OCI-LY7 (cell line): ENCODE measurements at regions not wholly inside any gene's neighbourhood (a gene's known extent, or its start where the extent isn't known, plus 50 kb on each side); places are given as distances from the start of the nearest gene placed in this dataset.

ENCODE experiments used
- BruUV-seq: library from RNA; stranded (reverse); fragments of 400-500 nt; replicated peaks from 2 replicates; lab custom pipeline; 2021; lab: Mats Ljungman, UMichigan
- CTCF ChIA-PET: fragments of 300-600 bp; sonication (Branson Sonifier 250); formaldehyde crosslinking; loops from one replicate; lab custom pipeline; 2022; ENCODE audit warnings: antibody characterized with exemption; ENCODE audit not compliant: unreplicated experiment; lab: Charles Lee
- POLR2A ChIA-PET: fragments of 300-600 bp; sonication (Branson Sonifier 250); formaldehyde crosslinking; loops from one replicate; lab custom pipeline; 2022; ENCODE audit warnings: antibody characterized with exemption; lab: Charles Lee
- DNase-seq: peaks from one replicate; pipeline ENCODE4 v3.0.0-alpha.2; 2015; ENCODE audit warnings: low spot score
- H2AFZ ChIP-seq: fragments of 200-600 bp; sonication (generic), shearing (Covaris generic); 2 replicates; pipeline ENCODE4 v1.6.1; 2014; ENCODE audit warnings: mild to moderate bottlenecking, antibody characterized with exemption, low read length, moderate library complexity
- H3K27ac ChIP-seq: fragments of 200-600 bp; sonication (generic); 2 replicates; pipeline ENCODE4 v1.5.1; 2014; ENCODE audit warnings: mixed run types, low read depth, mild to moderate bottlenecking, moderate library complexity, low read length, inconsistent platforms; ENCODE audit not compliant: poor library complexity, severe bottlenecking
- H3K36me3 ChIP-seq: fragments of 200-600 bp; sonication (generic); 2 replicates; pipeline ENCODE4 v1.6.1; 2014; ENCODE audit warnings: mild to moderate bottlenecking, antibody characterized with exemption, low read length, moderate library complexity, mixed read lengths; ENCODE audit not compliant: insufficient read depth
- H3K4me1 ChIP-seq: fragments of 200-600 bp; sonication (generic); 2 replicates; pipeline ENCODE4 v1.5.1; 2014; ENCODE audit warnings: mild to moderate bottlenecking, low read length; ENCODE audit not compliant: insufficient read depth, poor library complexity, severe bottlenecking
- H3K4me2 ChIP-seq: fragments of 200-600 bp; sonication (generic); 2 replicates; pipeline ENCODE4 v1.6.1; 2014; ENCODE audit warnings: mild to moderate bottlenecking, low read length
- H3K4me3 ChIP-seq: fragments of 200-600 bp; sonication (generic); 2 replicates; pipeline ENCODE4 v1.5.1; 2014; ENCODE audit warnings: mild to moderate bottlenecking, low read depth, low read length; ENCODE audit not compliant: poor library complexity, severe bottlenecking
- H3K79me2 ChIP-seq: fragments of 200-600 bp; sonication (generic); 2 replicates; pipeline ENCODE4 v1.6.1; 2016; ENCODE audit warnings: low read depth, mild to moderate bottlenecking, low read length, moderate library complexity, mixed read lengths; ENCODE audit not compliant: insufficient read depth
- H3K9me2 ChIP-seq: fragments of 200-600 bp; sonication (generic); 2 replicates; pipeline ENCODE4 v1.6.1; 2016; ENCODE audit warnings: mild to moderate bottlenecking, low read length, mixed read lengths; ENCODE audit not compliant: insufficient read depth
- H3K9me3 ChIP-seq: fragments of 200-600 bp; sonication (generic); 2 replicates; pipeline ENCODE4 v1.6.1; 2014; ENCODE audit warnings: mild to moderate bottlenecking, mixed run types, low read length, mixed read lengths
- H4K20me1 ChIP-seq: fragments of 200-600 bp; sonication (generic); 2 replicates; pipeline ENCODE4 v1.6.1; 2014; ENCODE audit warnings: mild to moderate bottlenecking, antibody characterized with exemption, low read length, moderate library complexity, mixed read lengths; ENCODE audit not compliant: insufficient read depth
- EZH2phosphoT487 ChIP-seq: fragments of 200-600 bp; sonication (generic); IDR thresholded peaks from 2 replicates; pipeline ENCODE4 v1.6.1; 2018; ENCODE audit warnings: low read depth, borderline replicate concordance, mild to moderate bottlenecking, mixed run types, antibody characterized with exemption, low read length, moderate library complexity, mixed read lengths
- intact Hi-C: fragments of 100-400 bp; cut with micrococcal nuclease; formaldehyde crosslinking; loops from one replicate; pipeline ENCODE4 v1.10.0; 2022; ENCODE audit not compliant: unreplicated experiment
- TF ChIP-seq, protein P1 (sequence below): fragments of 200-600 bp; sonication (generic); conservative IDR thresholded peaks from 2 replicates; pipeline ENCODE4 v1.5.1; 2014; ENCODE audit warnings: mild to moderate bottlenecking, antibody characterized with exemption, low read length, moderate library complexity, mixed read lengths

- CTCF ChIA-PET, result no interaction called here
- intact Hi-C loops, result no loop called here
- no peaks in the 10 kb centered on the region for H3K9me3 ChIP-seq
- H3K9me2 ChIP-seq, result no peaks in the 10 kb centered on the region
- H3K27ac ChIP-seq, result no peak overlapping the region
- H3K4me1 ChIP-seq, result no peaks in the 10 kb centered on the region
- POLR2A ChIA-PET, result no interaction called here
- no peaks in the 10 kb centered on the region for H3K36me3 ChIP-seq
- H2AFZ ChIP-seq, result no peak overlapping the region
- BruUV-seq, result no TSS peak
- no peak overlapping the region for H3K4me2 ChIP-seq
- H3K4me3 ChIP-seq, result no peak overlapping the region
- no peak for DNase-seq
- no peak for TF ChIP-seq EZH2phosphoT487
- TF ChIP-seq, protein P1, sequence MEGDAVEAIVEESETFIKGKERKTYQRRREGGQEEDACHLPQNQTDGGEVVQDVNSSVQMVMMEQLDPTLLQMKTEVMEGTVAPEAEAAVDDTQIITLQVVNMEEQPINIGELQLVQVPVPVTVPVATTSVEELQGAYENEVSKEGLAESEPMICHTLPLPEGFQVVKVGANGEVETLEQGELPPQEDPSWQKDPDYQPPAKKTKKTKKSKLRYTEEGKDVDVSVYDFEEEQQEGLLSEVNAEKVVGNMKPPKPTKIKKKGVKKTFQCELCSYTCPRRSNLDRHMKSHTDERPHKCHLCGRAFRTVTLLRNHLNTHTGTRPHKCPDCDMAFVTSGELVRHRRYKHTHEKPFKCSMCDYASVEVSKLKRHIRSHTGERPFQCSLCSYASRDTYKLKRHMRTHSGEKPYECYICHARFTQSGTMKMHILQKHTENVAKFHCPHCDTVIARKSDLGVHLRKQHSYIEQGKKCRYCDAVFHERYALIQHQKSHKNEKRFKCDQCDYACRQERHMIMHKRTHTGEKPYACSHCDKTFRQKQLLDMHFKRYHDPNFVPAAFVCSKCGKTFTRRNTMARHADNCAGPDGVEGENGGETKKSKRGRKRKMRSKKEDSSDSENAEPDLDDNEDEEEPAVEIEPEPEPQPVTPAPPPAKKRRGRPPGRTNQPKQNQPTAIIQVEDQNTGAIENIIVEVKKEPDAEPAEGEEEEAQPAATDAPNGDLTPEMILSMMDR, result no peak
- H3K79me2 ChIP-seq, result no peaks in the 10 kb centered on the region
- no peaks in the 10 kb centered on the region for H4K20me1 ChIP-seq
These were observed 93.0 kb upstream of the PELI2 start for GRCh38 chr14:56025191-56025590.

GRCh38 chr14:56026506-56026905 is 91.7 kb upstream of the PELI2 start:
- TF ChIP-seq, protein P1, result no peak
- TF ChIP-seq EZH2phosphoT487, result no peak
- no peak overlapping the region for H3K4me3 ChIP-seq
- no peaks in the 10 kb centered on the region for H3K36me3 ChIP-seq
- H4K20me1 ChIP-seq, result no peaks in the 10 kb centered on the region
- no peaks in the 10 kb centered on the region for H3K9me3 ChIP-seq
- H3K9me2 ChIP-seq, result no peaks in the 10 kb centered on the region
- H3K4me1 ChIP-seq, result no peaks in the 10 kb centered on the region
- ChIA-PET POLR2A (interaction anchor here (1.2 to 1.5 kb wide), 2 partner anchors 10 to 18 kb away, joined by 3 to 4 read pairs; no protein-coding TSS in a partner anchor), CTCF (no interaction called here)
- H3K4me2 ChIP-seq, result no peak overlapping the region
- intact Hi-C loops, result no loop called here
- no peak for DNase-seq
- no TSS peak for BruUV-seq
- no peak overlapping the region for H2AFZ ChIP-seq
- H3K79me2 ChIP-seq, result no peaks in the 10 kb centered on the region
- no peak overlapping the region for H3K27ac ChIP-seq

GRCh38 chr14:56027421-56027820 is 90.8 kb upstream of the PELI2 start:
- DNase-seq, result no peak
- ChIA-PET POLR2A (interaction anchor here (1.2 to 1.5 kb wide), 2 partner anchors 9 to 17 kb away, joined by 3 to 4 read pairs; no protein-coding TSS in a partner anchor), CTCF (no interaction called here)
- Histone ChIP-seq H4K20me1 (no peaks in the 10 kb centered on the region), H3K4me3 (no peak overlapping the region), H3K36me3 (no peaks in the 10 kb centered on the region), H3K4me1 (no peaks in the 10 kb centered on the region), H3K9me3 (no peaks in the 10 kb centered on the region), H3K4me2 (no peak overlapping the region), H2AFZ (no peak overlapping the region), H3K9me2 (no peaks in the 10 kb centered on the region), H3K27ac (no peak overlapping the region), H3K79me2 (no peaks in the 10 kb centered on the region)
- intact Hi-C loops, result no loop called here
- no peak for TF ChIP-seq EZH2phosphoT487
- TF ChIP-seq, protein P1, result no peak
- BruUV-seq, result no TSS peak
